CD4-positive, CD25-positive, alpha-beta regulatory T cell (primary cell): ENCODE measurements at regions not wholly inside any gene's neighbourhood (a gene's known extent, or its start where the extent isn't known, plus 50 kb on each side); places are given as distances from the start of the nearest gene placed in this dataset.

Experiments used
- ATAC-seq, 2 donors: fragments of 150-1000 bp; cut with Tn5 transposase; one replicate each; pipeline ENCODE4 v1.10.0; 2021; ENCODE audit warnings: low read depth in 2 of 2, moderate number of reproducible peaks in 2 of 2, moderate library complexity in 1 of 2
- DNase-seq, 3 donors: peaks; one replicate each; pipeline versions ENCODE4 v3.0.0 to v3.0.0-alpha.2; 2012 to 2022; ENCODE audit warnings: mixed read lengths in 1 of 3
- H3K27ac ChIP-seq: one replicate; pipeline ENCODE4 v1.7.0; 2013; ENCODE audit warnings: mild to moderate bottlenecking, low read length; ENCODE audit not compliant: insufficient read depth, poor library complexity, severe bottlenecking
- H3K27me3 ChIP-seq: one replicate; pipeline ENCODE4 v1.7.0; 2013; ENCODE audit warnings: low read length; ENCODE audit not compliant: control insufficient read depth, insufficient read depth
- H3K36me3 ChIP-seq: one replicate; pipeline ENCODE4 v1.7.0; 2013; ENCODE audit warnings: mild to moderate bottlenecking, low read length, moderate library complexity; ENCODE audit not compliant: control insufficient read depth, insufficient read depth
- H3K4me1 ChIP-seq: 2 replicates; pipeline ENCODE4 v1.7.0; 2013; ENCODE audit warnings: mild to moderate bottlenecking, low read length; ENCODE audit not compliant: insufficient read depth, control insufficient read depth, poor library complexity, severe bottlenecking
- H3K4me3 ChIP-seq: one replicate; pipeline ENCODE4 v1.7.0; 2013; ENCODE audit warnings: low read depth, mild to moderate bottlenecking, low read length, moderate library complexity
- H3K9me3 ChIP-seq, 2 experiments: 1 replicate in 1 of 2; 2 replicates in 1 of 2; pipeline ENCODE4 v1.7.0; 2013; ENCODE audit warnings: low read length in 2 of 2, mild to moderate bottlenecking in 1 of 2, moderate library complexity in 1 of 2; ENCODE audit not compliant: control insufficient read depth in 2 of 2
- H3K27ac Mint-ChIP-seq, 3 donors: one replicate each; pipeline ENCODE4 v1.8.0; 2020 to 2022; ENCODE audit warnings: mild to moderate bottlenecking in 3 of 3, mixed read lengths in 3 of 3, moderate library complexity in 2 of 3
- H3K27me3 Mint-ChIP-seq: one replicate; pipeline ENCODE4 v1.8.0; 2022; ENCODE audit warnings: mild to moderate bottlenecking, mixed read lengths
- H3K36me3 Mint-ChIP-seq: one replicate; pipeline ENCODE4 v1.8.0; 2020; ENCODE audit warnings: mixed read lengths
- H3K4me1 Mint-ChIP-seq, 4 donors: one replicate each; pipeline ENCODE4 v1.8.0; 2020 to 2022; ENCODE audit warnings: mixed read lengths in 4 of 4, mild to moderate bottlenecking in 1 of 4
- H3K4me3 Mint-ChIP-seq, 4 donors: one replicate each; pipeline ENCODE4 v1.8.0; 2020 to 2022; ENCODE audit warnings: mild to moderate bottlenecking in 4 of 4, mixed read lengths in 4 of 4, moderate library complexity in 3 of 4
- H3K9me3 Mint-ChIP-seq, 7 donors: one replicate each; pipeline ENCODE4 v1.8.0; 2020 to 2022; ENCODE audit warnings: mixed read lengths in 7 of 7, mild to moderate bottlenecking in 3 of 7, moderate library complexity in 2 of 7

DNA sequence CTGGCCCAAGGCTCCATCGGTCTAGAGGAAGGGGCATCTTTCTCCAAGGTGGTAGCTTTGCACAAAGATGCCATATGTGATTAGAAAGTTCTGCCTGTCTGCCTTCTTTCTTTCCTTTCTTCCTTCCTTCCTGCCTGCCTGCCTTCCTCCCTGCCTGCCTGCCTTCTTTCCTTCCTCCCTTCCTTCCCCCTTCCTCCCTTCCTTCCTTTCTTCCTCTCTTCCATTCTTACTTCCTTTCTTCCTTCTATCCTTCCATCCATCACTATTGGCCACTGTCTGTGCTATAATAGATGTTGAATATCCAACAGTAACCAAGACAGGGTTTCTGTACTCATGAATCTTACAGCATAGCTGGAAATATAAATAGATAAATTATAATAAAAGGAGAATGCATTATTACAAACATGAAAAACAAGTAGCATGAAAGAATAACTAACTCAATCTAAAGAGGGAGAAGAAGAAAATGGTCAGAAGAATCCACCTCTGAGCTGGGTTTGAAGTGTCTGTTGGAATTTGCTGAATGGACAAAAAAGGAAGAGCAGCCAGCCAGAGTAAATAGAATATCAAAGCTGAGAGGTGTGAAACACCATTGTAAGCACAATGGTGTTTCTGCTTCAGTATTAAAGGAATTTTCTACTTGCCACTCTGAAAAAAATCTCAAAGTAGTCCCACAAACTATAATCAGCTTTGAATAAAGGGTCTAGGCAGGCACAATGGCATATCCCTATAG lies 250.6 kb upstream of the NR5A2 start:
- H3K4me1 Mint-ChIP-seq, result no peaks in the 10 kb centered on the region
- Histone ChIP-seq H3K4me1 (no peaks in the 10 kb centered on the region), H3K4me3 (no peak overlapping the region), H3K9me3 (no peaks in the 10 kb centered on the region), H3K27ac (no peak overlapping the region), H3K27me3 (peaks cover 2% of the 10 kb centered on the region), H3K36me3 (no peaks in the 10 kb centered on the region)
- no peak overlapping the region for H3K4me3 Mint-ChIP-seq
- peaks cover 0 to 2% (median 0%) of the 10 kb centered on the region in 7 donors for H3K9me3 Mint-ChIP-seq
- DNase-seq (no peak), ATAC-seq (no peak)
- H3K27me3 Mint-ChIP-seq, result peaks cover 18% of the 10 kb centered on the region
- no peaks in the 10 kb centered on the region for H3K36me3 Mint-ChIP-seq
- H3K27ac Mint-ChIP-seq, result no peak overlapping the region

DNA sequence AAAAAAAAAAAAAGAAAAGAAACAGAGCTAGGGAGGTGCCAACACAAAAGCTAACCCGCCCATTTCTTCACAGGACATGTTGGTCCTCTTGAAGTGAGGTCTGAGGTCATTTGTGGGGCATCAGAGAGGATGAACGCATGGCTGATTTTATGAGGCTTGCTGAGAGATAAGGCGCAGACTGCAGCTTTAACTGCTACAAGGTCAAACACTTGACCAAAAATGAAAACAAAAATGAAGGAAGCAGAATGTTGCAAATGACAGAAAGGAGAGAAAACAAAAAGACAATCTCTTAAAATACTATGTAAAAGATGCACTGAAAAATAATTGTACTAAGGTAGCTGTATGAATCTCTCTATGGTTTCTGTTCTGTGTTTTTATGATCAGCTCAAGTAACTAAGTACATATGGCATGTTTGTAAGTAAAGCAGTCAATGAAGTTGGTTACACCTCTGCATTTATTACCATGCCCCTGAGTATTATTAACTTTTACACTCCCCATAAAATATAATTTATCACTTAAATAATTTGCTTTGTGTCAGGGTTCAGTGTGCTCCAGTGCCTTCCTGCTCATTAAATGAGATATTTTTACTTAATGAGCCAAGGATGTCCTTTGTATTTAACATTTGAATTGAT lies 249.1 kb upstream of the NR5A2 start:
- H3K4me1 ChIP-seq, result no peaks in the 10 kb centered on the region
- H3K4me3 Mint-ChIP-seq, result no peak overlapping the region
- ATAC-seq, result no peak

DNA sequence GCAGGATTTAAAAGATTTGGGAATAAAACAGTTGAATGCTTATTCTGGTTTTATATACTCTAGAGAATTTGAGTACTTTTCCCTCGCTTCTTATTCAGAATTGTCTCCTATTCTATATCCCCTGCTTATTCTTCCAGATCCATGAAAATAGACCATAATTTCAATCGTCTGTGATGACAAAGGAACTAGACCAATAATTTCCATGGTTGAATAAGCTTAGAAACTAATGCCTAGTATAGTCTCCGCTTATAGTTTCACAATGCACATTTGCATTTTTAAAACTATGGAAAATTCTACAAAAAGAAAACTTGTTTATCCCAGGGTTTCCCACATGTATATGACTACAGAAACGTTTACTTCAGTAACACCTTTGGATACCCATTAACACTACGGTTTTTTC lies 247.4 kb upstream of the NR5A2 start:
- Mint-ChIP-seq H3K27me3 (peaks cover 9% of the 10 kb centered on the region), H3K4me3 (no peak overlapping the region), H3K36me3 (no peaks in the 10 kb centered on the region), H3K27ac (no peak overlapping the region), H3K4me1 (no peaks in the 10 kb centered on the region), H3K9me3 (no peaks in the 10 kb centered on the region)
- DNase-seq (no peak), ATAC-seq (no peak)
- no peaks in the 10 kb centered on the region for H3K4me1 ChIP-seq
- no peaks in the 10 kb centered on the region for H3K9me3 ChIP-seq
- no peak overlapping the region for H3K27ac ChIP-seq
- no peaks in the 10 kb centered on the region for H3K27me3 ChIP-seq
- no peaks in the 10 kb centered on the region for H3K36me3 ChIP-seq
- H3K4me3 ChIP-seq, result no peak overlapping the region

More for the DNA sequence above, 249.1 kb upstream of the NR5A2 start:
- peaks cover 19% of the 10 kb centered on the region for H3K27me3 Mint-ChIP-seq
- H3K9me3 Mint-ChIP-seq, result peaks cover 0 to 2% (median 0%) of the 10 kb centered on the region in 7 donors
- DNase-seq, result no peak
- no peaks in the 10 kb centered on the region for H3K4me1 Mint-ChIP-seq
- no peaks in the 10 kb centered on the region for H3K36me3 ChIP-seq
- H3K27me3 ChIP-seq, result peaks cover 2% of the 10 kb centered on the region
- no peaks in the 10 kb centered on the region for H3K36me3 Mint-ChIP-seq
- H3K27ac ChIP-seq, result no peak overlapping the region
- H3K4me3 ChIP-seq, result no peak overlapping the region
- no peak overlapping the region for H3K27ac Mint-ChIP-seq
- no peaks in the 10 kb centered on the region for H3K9me3 ChIP-seq

DNA sequence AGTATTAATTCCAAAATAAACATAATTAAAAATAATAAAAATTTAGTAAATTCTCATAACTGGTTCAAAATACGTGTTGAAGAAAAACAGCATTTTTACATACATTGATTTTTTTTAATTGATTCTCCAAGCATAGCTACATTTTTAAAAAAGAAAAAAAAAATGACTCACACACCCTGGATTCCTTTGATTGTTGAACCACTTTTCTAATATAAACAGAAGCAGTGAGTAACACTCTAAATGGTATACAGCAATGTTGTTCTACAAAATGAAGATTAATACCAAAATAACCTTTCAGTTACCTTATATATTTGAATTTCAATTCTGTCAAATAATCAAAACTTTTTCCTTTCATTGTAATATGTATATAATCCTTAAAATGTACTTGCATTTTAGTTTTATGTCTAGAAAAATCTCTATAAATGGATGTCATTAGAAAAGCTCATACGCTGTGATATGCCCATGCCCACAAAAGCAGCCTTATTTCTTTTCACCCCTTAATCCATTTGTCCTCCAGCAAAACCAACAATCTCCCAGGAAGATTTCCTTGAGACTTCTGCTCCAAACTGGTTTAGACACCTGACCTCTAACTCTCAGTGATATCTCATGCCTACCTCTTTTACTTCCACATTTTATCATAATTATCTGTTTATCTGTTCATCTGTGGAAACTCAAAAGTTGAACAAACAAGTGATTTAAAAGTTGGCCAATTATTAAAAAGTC lies 246.4 kb upstream of the NR5A2 start:
- ATAC-seq (no peak), DNase-seq (no peak)
- no peak overlapping the region for H3K4me3 Mint-ChIP-seq
- no peak overlapping the region for H3K27ac Mint-ChIP-seq
- no peaks in the 10 kb centered on the region for H3K4me1 Mint-ChIP-seq
- peaks cover 0 to 2% (median 0%) of the 10 kb centered on the region in 7 donors for H3K9me3 Mint-ChIP-seq
- H3K36me3 Mint-ChIP-seq, result no peaks in the 10 kb centered on the region
- no peaks in the 10 kb centered on the region for H3K27me3 ChIP-seq
- H3K4me3 ChIP-seq, result no peak overlapping the region
- peaks cover 4% of the 10 kb centered on the region for H3K27me3 Mint-ChIP-seq
- no peak overlapping the region for H3K27ac ChIP-seq
- no peaks in the 10 kb centered on the region for H3K9me3 ChIP-seq
- H3K36me3 ChIP-seq, result no peaks in the 10 kb centered on the region
- no peaks in the 10 kb centered on the region for H3K4me1 ChIP-seq

DNA sequence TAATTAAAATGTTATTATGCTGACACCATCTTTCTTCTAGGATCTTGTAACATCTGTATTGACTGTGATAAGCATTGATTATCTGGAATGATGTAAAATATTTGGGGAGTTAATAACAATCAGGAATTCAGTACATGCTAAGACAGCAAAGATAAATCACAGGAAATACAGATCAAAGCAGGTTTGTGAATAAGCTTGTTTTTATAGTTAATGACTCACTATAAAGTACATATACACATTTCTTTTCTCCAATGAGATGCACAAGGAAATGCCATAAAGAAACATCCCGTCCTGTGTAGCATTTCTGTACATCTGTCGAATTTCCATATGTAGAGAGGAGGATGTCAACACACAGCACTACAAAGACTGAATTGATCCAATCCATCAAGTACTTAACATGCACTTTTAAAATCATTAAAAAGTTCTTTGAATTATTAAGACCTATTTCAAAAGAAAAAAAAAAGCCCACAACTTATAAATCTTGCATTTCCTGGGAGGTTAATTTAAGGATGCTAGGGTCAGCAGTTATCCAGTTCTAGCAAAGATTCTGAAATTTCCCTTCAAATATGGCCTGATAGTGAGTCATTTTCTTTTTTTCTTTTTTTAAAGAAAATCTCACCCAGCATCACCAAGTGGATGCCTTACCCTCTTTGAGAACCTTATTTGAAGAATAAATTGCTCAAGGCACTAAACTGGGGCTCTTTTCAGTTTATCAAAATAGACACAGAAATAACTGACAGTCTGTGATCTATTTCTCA lies 243.2 kb upstream of the NR5A2 start:
- no peak overlapping the region for H3K27ac Mint-ChIP-seq
- peaks cover 0 to 2% (median 0%) of the 10 kb centered on the region in 7 donors for H3K9me3 Mint-ChIP-seq
- ATAC-seq (no peak), DNase-seq (no peak)
- H3K36me3 ChIP-seq, result no peaks in the 10 kb centered on the region
- no peak overlapping the region for H3K4me3 Mint-ChIP-seq
- no peak overlapping the region for H3K27ac ChIP-seq
- no peak overlapping the region for H3K4me3 ChIP-seq
- H3K36me3 Mint-ChIP-seq, result no peaks in the 10 kb centered on the region
- H3K4me1 Mint-ChIP-seq, result no peaks in the 10 kb centered on the region
- peaks cover 4% of the 10 kb centered on the region for H3K27me3 Mint-ChIP-seq
- H3K4me1 ChIP-seq, result no peaks in the 10 kb centered on the region
- H3K27me3 ChIP-seq, result no peaks in the 10 kb centered on the region
- H3K9me3 ChIP-seq, result no peaks in the 10 kb centered on the region

DNA sequence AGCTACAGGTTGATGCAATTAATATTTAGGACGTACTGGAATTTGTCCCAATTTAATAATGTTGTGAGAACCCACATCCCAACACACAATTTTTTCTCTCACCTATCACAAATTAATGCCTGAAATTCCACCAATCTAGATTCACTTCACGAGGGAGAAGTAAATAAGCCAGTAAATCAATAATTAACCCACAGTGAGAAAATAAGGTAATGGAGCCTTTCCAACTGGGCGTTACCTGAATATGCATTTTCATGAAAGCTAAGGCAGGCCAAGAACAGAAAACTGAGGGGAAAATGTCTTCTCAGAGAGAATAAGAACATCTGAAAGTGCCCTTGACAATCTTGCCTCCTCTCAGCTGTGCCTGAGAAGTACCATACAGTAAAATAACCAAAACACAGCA lies 240.8 kb upstream of the NR5A2 start:
- no peaks in the 10 kb centered on the region for H3K36me3 ChIP-seq
- H3K4me3 Mint-ChIP-seq, result no peak overlapping the region
- H3K4me3 ChIP-seq, result no peak overlapping the region
- H3K9me3 Mint-ChIP-seq, result peaks cover 0 to 2% (median 0%) of the 10 kb centered on the region in 7 donors
- no peak overlapping the region for H3K27ac ChIP-seq
- no peaks in the 10 kb centered on the region for H3K9me3 ChIP-seq
- no peaks in the 10 kb centered on the region for H3K4me1 ChIP-seq
- no peaks in the 10 kb centered on the region for H3K36me3 Mint-ChIP-seq
- peaks cover 9% of the 10 kb centered on the region for H3K27me3 Mint-ChIP-seq
- no peaks in the 10 kb centered on the region for H3K4me1 Mint-ChIP-seq
- ATAC-seq, result no peak
- no peak for DNase-seq
- H3K27me3 ChIP-seq, result no peaks in the 10 kb centered on the region
- H3K27ac Mint-ChIP-seq, result no peak overlapping the region

DNA sequence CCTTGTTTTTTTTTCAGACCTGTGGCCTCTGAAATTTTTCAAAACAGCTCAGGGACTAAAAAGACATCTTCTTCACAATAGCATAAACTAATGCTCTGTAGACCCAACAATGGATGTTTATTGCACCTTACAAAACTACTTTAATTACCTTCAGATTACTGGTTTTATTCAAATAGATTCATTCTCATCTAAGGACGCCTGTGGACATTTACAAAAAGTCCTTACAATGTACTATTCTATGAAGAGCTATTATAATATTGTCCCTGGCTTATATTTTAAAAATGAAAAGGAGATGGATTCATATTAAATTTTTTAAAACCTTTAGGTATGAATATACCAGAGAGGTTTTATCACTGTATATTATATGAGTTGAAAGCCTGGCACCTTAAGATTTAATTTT lies 238.4 kb upstream of the NR5A2 start:
- Mint-ChIP-seq H3K4me1 (no peaks in the 10 kb centered on the region), H3K27ac (no peak overlapping the region), H3K4me3 (no peak overlapping the region), H3K9me3 (peaks cover 0 to 2% (median 0%) of the 10 kb centered on the region in 7 donors), H3K27me3 (peaks cover 12% of the 10 kb centered on the region), H3K36me3 (no peaks in the 10 kb centered on the region)
- H3K9me3 ChIP-seq, result no peaks in the 10 kb centered on the region
- H3K4me3 ChIP-seq, result no peak overlapping the region
- ATAC-seq, result no peak
- H3K36me3 ChIP-seq, result no peaks in the 10 kb centered on the region
- no peak for DNase-seq
- no peaks in the 10 kb centered on the region for H3K27me3 ChIP-seq
- no peaks in the 10 kb centered on the region for H3K4me1 ChIP-seq
- H3K27ac ChIP-seq, result no peak overlapping the region
